ENCODE measurements at regions not wholly inside any gene's neighbourhood (a gene's known extent, or its start where the extent isn't known, plus 50 kb on each side); places are given as distances from the start of the nearest gene placed in this dataset.

- DNase-seq = no peak
Observed at GRCh38 chrX:22674932-22675331, 324.8 kb upstream of the DDX53 start.

GRCh38 chrX:22686138-22686541 is 313.6 kb upstream of the DDX53 start:
- DNase-seq = no peak

- DNase-seq = no peak
Observed at GRCh38 chrX:22689290-22689689, 310.5 kb upstream of the DDX53 start.

GRCh38 chrX:22690116-22690515 is 309.6 kb upstream of the DDX53 start:
- no peak for DNase-seq

GRCh38 chrX:22691966-22692565 is 307.7 kb upstream of the DDX53 start:
- no peak for DNase-seq

- no peak for DNase-seq
Observed at GRCh38 chrX:22698151-22698550, 301.6 kb upstream of the DDX53 start.

- no peak for DNase-seq
Observed at GRCh38 chrX:22699581-22700091, 300.1 kb upstream of the DDX53 start.

GRCh38 chrX:22712942-22713341 is 286.8 kb upstream of the DDX53 start:
- no peak for DNase-seq

- DNase-seq = no peak
Observed at GRCh38 chrX:22730542-22730941, 269.2 kb upstream of the DDX53 start.

- no peak for DNase-seq
Observed at GRCh38 chrX:22737541-22737940, 262.2 kb upstream of the DDX53 start.

GRCh38 chrX:22739276-22739675 is 260.5 kb upstream of the DDX53 start:
- DNase-seq = no peak

- no peak for DNase-seq
Observed at GRCh38 chrX:22740836-22741235, 258.9 kb upstream of the DDX53 start.

GRCh38 chrX:22742174-22742573 is 257.6 kb upstream of the DDX53 start:
- no peak for DNase-seq

GRCh38 chrX:22746081-22746480 is 253.7 kb upstream of the DDX53 start:
- no peak for DNase-seq

- DNase-seq = peak; percentile 8 to 35
Observed at GRCh38 chrX:22748093-22748999, 251.4 kb upstream of the DDX53 start.

GRCh38 chrX:22758807-22759481 is 240.8 kb upstream of the DDX53 start:
- DNase-seq = no peak

- no peak for DNase-seq
Observed at GRCh38 chrX:22760513-22761057, 239.2 kb upstream of the DDX53 start.

- no peak for DNase-seq
Observed at GRCh38 chrX:22788221-22788620, 211.5 kb upstream of the DDX53 start.

GRCh38 chrX:22795671-22796070 is 204.1 kb upstream of the DDX53 start:
- no peak for DNase-seq

- DNase-seq = no peak
Observed at GRCh38 chrX:22800360-22800759, 199.4 kb upstream of the DDX53 start.

GRCh38 chrX:22800806-22801205 is 199.0 kb upstream of the DDX53 start:
- no peak for DNase-seq

GRCh38 chrX:22803353-22803752 is 196.4 kb upstream of the DDX53 start:
- DNase-seq = no peak

GRCh38 chrX:22810876-22811275 is 188.9 kb upstream of the DDX53 start:
- DNase-seq = no peak
